NOMO-1 (cell line): ENCODE measurements at regions not wholly inside any gene's neighbourhood (a gene's known extent, or its start where the extent isn't known, plus 50 kb on each side); places are given as distances from the start of the nearest gene placed in this dataset.
"Not testable (repeated sequence)": the region's sequence is repeated elsewhere in the genome, so short reads cannot be mapped to it uniquely, and the experiment has no call there.

Experiments
- DNase-seq, 2 experiments: peaks; one replicate each; lab custom pipeline; 2025; ENCODE audit not compliant: unreplicated experiment in 2 of 2; lab: John Stamatoyannopoulos, UW

GRCh38 chr1:182263706-182264105, 127.9 kb downstream of the GLUL start:
- DNase-seq: no peak

DNA sequence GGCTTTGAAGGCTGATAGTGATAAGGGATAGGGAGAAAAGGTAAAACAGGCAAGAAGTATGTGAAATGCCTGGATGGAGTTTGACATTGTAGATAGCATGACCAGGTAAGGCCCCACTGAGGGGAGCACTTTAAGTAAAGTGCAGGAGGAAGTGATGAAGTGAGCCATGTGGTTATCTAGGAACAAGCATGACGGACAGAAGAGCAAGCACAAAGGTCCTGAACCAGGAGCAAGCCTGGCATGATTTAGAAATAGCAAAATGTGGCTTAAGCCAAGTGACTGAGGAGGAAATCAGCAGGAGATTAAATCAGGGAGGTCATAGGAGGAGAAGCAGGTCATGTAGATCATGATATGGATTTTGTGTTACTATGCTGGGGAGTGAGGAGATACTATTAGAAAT, 129.2 kb downstream of the GLUL start:
- DNase-seq: no peak

DNA sequence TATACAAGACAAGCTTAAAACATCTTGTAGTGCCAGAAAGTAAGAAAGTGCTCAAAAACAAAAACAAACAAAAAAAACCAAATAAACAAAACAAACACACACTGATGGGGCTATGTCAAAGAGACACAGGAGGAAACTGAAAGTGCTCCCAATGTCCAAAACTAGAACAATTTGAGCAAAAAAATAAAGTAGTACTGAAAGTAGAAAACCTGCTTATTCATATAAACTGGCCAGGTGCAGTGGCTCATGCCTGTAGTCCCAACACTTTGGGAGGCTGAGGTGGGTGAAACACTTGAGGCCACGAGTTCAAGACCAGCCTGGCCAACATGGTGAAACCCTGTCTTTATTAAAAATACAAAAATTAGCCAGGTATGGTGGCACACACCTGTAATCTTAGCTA, 129.9 kb downstream of the GLUL start:
- no peak for DNase-seq

GRCh38 chr1:182260516-182260915, 131.1 kb downstream of the GLUL start:
- no peak for DNase-seq

DNA sequence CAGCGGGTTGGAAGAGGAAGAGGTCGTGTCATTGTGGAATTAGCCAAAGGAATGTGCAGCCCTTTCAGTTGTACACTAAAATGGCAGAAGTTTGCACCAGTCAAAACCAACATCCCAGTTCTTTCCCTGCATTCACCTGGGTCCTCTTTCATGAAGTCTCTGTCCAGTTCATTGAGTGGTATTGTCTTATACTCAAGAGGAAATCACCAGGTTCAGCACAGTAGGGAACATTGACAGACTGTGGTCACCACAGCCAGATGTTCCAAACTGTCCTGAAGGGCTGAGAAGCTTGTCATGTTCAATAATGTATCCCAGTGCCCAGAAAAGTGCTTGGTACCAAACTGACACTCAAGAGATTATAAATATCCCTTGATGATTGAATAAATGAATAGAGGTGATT, 131.6 kb downstream of the GLUL start:
- DNase-seq: no peak

- peak; percentile 84 to 91 for DNase-seq
These were observed 132.2 kb downstream of the GLUL start for GRCh38 chr1:182259229-182259872.

GRCh38 chr1:182257369-182258063, 134.1 kb downstream of the GLUL start:
- DNase-seq: no peak

- DNase-seq: no peak
These were observed 134.7 kb downstream of the GLUL start for GRCh38 chr1:182256931-182257330.

DNA sequence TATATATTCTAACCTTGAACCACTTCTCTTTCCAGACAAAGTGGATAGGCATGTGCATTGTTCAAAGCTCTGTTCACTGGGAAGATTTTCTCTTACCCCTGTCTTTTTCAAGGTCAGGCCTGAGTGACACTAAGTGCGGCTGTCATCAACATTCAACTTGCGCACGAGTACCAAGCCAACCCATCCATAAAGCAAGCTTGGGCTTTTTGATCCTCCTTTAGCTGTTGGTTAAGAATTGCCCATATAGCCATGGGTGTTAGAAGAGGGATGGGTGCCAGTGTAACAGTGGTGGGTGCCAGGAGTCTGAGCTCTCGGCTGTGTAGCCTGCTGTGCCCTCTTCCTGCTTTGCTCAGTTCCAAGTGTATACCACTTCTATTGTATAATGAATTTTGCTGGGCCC, 136.1 kb downstream of the GLUL start:
- DNase-seq: no peak

DNA sequence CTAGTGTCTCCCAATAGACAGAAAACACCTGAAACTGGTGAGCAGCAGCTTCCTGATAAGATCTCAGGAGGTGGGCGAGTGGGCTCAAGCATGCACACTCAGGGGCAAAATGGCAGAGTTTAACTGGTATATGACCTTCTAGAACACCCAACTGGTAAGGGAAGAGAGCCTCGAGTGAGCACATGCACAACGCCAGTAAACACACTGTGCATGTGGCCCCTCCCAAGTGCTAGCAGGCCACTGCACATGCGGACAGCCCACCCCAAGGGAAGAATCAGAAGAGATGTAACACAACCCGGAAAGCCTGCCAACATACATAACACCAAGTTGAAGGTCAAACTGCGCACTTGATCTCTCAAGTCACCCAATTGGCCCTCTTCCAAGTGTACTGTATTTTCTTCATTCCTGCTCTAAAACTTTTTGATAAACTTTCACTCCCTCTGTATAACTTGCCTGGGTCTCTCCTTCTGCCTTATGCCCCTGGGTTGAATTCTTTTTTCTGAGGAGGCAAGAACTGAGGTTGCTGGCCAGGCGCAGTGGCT, 138.2 kb downstream of the GLUL start:
- no peak for DNase-seq

- DNase-seq: no peak
These were observed 140.0 kb downstream of the GLUL start for GRCh38 chr1:182251561-182251960.

DNA sequence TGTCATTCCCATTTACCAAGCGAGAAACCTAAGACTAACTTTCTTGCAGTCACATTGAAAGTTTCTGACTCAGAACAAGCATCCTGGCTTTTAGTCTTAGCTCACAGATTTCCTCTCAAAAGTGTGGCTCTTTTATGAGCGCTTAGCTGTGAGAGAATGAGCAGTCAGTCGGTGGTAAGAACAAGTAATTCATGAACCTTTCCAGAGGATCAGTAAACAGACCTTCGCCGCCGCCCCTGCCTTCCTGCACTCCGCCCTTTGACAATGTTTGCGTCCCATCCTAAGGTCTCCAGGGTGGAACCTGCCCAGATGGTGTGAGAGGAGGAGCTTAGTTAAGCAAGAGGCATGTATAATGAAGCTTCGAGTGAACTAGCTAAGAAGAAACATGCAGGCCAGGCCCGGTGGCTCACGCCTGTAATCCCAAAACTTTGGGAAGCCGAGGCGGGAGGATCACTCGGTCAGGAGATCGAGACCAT, 142.4 kb downstream of the GLUL start:
- no peak for DNase-seq

- DNase-seq: no peak
These were observed 142.9 kb downstream of the GLUL start for GRCh38 chr1:182248721-182249120.

DNA sequence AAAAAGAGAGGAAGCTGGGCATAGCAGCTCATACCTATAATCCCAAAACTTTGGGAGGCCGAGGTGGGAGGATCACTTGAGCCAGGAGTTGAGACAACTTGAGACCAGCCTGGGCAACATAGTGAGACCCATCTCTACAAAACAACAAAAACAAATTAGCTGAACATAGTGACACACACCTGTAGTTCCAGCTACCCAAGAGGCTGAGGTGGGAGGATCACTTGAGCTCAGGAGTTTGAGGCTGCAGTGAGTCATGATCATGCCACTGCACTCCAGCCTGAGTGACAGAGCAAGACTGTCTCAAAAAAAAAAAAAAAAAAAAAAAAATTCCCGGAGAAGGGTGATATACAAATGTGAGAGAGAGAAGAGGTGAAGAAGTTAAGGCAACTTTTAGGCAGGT, 143.8 kb downstream of the GLUL start:
- DNase-seq: not testable (repeated sequence)

DNA sequence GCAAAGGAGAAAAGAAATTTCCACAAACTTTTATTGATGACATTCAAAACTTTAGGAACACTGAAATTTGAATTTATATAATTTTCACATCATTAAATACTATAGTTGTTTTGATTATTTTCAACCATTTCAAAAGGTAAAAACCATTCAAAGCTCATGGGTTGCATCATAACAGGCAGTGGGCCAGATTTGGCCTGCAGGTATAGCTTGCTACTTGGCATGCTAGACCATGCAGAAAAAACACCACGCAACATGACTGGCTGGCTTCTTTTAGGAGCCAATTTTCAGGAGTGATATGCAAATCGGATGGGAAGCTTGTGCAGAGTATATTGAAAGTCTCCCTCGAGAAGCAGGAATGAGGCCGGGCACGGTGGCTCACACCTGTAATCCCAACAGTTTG, 144.8 kb downstream of the GLUL start:
- DNase-seq: no peak

DNA sequence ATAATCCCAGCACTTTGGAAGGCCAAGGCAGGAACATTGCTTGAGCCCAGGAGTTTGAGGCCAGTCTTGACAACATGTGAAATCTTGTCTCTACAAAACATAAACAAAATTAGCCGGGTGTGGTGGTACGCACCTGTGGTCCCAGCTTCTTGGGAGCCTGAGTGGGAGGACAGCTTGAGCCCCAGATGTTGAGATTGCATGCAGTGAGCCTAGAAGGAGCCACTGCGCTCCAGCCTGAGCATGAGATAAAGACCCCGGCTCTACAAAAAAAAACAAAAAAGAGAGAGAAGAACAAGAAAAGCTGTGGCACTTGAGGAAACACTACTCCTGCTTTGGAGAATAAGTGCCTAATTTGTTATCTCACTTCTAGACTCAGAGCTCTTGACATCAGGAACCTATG, 146.6 kb downstream of the GLUL start:
- no peak for DNase-seq

GRCh38 chr1:182244451-182244850, 147.1 kb downstream of the GLUL start:
- no peak for DNase-seq

DNA sequence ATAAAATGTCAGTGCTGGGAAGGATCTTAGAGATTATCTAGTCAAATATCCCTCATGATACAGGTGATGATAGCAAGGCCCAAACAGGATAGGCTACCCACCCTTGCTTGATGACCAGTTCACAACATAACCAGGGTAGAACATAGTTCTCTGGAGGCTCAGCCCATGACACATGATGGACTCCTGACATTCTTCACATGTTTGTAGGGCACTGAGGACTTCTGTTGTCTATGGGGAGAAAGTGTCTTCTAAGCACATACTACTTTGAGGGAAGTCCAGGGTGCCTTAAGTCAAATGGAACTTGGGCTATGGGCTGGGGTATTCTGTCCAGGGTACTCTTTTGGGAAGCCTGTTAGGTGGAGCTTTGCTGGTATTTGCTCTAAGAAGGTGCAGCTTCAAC, 148.9 kb downstream of the GLUL start:
- no peak for DNase-seq

DNA sequence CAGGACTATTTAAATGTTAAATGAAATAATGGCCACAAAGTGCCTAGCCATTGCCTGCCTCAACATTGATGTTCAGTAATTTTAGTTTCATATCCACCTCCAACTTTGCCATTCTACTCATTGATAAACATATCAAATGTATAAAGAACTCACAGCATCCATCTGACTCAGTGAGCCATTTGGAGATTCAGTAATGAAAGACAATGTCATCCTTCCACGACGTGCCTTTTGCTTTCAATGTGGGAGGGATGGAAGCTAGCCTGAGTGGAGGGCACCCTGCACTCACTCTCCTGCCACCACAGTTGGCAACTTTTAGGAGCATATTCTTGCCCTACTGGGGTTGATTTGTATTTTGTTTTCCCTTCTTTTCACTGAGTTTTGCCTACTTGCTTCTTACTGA, 151.5 kb downstream of the GLUL start:
- DNase-seq: no peak

DNA sequence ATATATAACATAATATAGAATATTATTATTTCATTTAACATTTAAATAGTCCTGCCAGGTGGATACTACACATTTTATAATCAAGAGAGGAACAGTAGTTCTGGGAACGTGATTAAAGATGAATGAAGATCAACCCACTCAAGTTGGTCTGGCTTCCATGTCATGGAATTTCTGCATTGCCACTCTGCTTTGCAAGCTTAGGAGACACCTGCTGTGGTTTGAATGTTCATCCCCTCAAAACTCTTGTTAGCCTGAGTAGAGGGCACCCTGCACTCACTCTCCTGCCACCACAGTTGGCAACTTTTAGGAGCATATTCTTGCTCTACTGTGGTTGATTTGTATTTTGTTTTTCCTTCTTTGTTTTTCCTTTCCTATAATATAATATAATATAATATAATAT, 153.2 kb downstream of the GLUL start:
- DNase-seq: no peak

DNA sequence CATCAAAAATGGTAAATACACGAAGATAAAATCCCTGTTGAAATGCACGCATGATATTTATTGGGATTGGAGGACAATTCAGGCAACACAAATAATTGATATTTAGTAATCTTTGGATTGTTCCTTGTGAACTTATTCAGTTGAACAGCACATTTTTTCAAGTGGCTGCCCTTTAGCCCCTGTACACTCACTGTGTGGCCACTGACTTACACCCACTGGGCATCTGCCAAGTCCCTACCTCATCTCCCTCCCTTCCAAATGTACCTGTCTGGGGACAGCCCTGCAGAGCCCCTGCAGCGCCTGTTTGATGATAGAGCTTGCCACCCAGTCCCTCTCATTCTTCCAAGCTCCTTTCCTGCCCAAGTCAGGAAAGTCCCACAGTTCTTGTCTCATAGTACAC, 154.3 kb downstream of the GLUL start:
- DNase-seq: no peak

GRCh38 chr1:182236651-182237077, 154.9 kb downstream of the GLUL start:
- DNase-seq: no peak
